Urothelium cell line (cell line): ENCODE measurements at regions not wholly inside any gene's neighbourhood (a gene's known extent, or its start where the extent isn't known, plus 50 kb on each side); places are given as distances from the start of the nearest gene placed in this dataset.
"Not testable (repeated sequence)": the region's sequence is repeated elsewhere in the genome, so short reads cannot be mapped to it uniquely, and the experiment has no call there.

Experiments
- DNase-seq: peaks from one replicate; pipeline ENCODE4 v3.0.0; 2011; ENCODE audit warnings: low spot score, mixed read lengths
- FAIRE-seq: peaks from 2 replicates; lab custom pipeline; 2011; peaks lifted over from hg19 to GRCh38; lab: Jason Lieb, UNC

- FAIRE-seq (no peak), DNase-seq (peak; percentile 18)
Measured at GRCh38 chrX:40938423-40938822, 146.8 kb upstream of the USP9X start.

GRCh38 chrX:40943093-40943641 is 142.1 kb upstream of the USP9X start:
- no peak for DNase-seq
- no peak for FAIRE-seq

- DNase-seq, result peak; percentile 74
- FAIRE-seq, result peak; percentile 56
Measured at GRCh38 chrX:40945361-40945713, 139.9 kb upstream of the USP9X start.

GRCh38 chrX:40947276-40947675 is 138.0 kb upstream of the USP9X start:
- FAIRE-seq, result no peak
- peak; percentile 45 for DNase-seq

GRCh38 chrX:40949071-40949470 is 136.2 kb upstream of the USP9X start:
- no peak for FAIRE-seq

GRCh38 chrX:40950546-40950945 is 134.7 kb upstream of the USP9X start:
- DNase-seq (no peak), FAIRE-seq (no peak)

More at GRCh38 chrX:40949071-40949470, 136.2 kb upstream of the USP9X start:
- no peak for DNase-seq

GRCh38 chrX:40951407-40951806 is 133.8 kb upstream of the USP9X start:
- not testable (repeated sequence) for DNase-seq, FAIRE-seq

- FAIRE-seq (no peak), DNase-seq (no peak)
Measured at GRCh38 chrX:40952855-40953254, 132.4 kb upstream of the USP9X start.

GRCh38 chrX:40953369-40953768 is 131.9 kb upstream of the USP9X start:
- FAIRE-seq (no peak), DNase-seq (no peak)

- FAIRE-seq (no peak), DNase-seq (no peak)
Measured at GRCh38 chrX:40960041-40960440, 125.2 kb upstream of the USP9X start.

GRCh38 chrX:40962793-40963407 is 122.3 kb upstream of the USP9X start:
- no peak for FAIRE-seq
- no peak for DNase-seq

- DNase-seq (no peak), FAIRE-seq (no peak)
Measured at GRCh38 chrX:40964008-40964407, 121.2 kb upstream of the USP9X start.

- FAIRE-seq, result no peak
- peak; percentile 11 for DNase-seq
Measured at GRCh38 chrX:40964633-40965586, 120.3 kb upstream of the USP9X start.

- no peak for FAIRE-seq
- no peak for DNase-seq
Measured at GRCh38 chrX:40966213-40966820, 118.9 kb upstream of the USP9X start.

GRCh38 chrX:40968180-40968579 is 117.1 kb upstream of the USP9X start:
- FAIRE-seq (no peak), DNase-seq (no peak)

GRCh38 chrX:40971736-40972135 is 113.5 kb upstream of the USP9X start:
- no peak for FAIRE-seq
- DNase-seq, result no peak

- DNase-seq (no peak), FAIRE-seq (no peak)
Measured at GRCh38 chrX:40973619-40974018, 111.6 kb upstream of the USP9X start.

- no peak for DNase-seq
- no peak for FAIRE-seq
Measured at GRCh38 chrX:40975951-40976350, 109.3 kb upstream of the USP9X start.

- DNase-seq (no peak), FAIRE-seq (no peak)
Measured at GRCh38 chrX:40976981-40977380, 108.3 kb upstream of the USP9X start.

- FAIRE-seq (no peak), DNase-seq (no peak)
Measured at GRCh38 chrX:40984962-40985361, 100.3 kb upstream of the USP9X start.

GRCh38 chrX:40987413-40987812 is 97.8 kb upstream of the USP9X start:
- FAIRE-seq, result no peak
- DNase-seq, result no peak
